Activated CD4-positive, alpha-beta T cell treated with anti-CD3 and anti-CD28 coated beads, Interleukin-2, amount 50 U/mL, for 16 hours (primary cell): ENCODE measurements at regions not wholly inside any gene's neighbourhood (a gene's known extent, or its start where the extent isn't known, plus 50 kb on each side); places are given as distances from the start of the nearest gene placed in this dataset.
"Not testable (repeated sequence)": the region's sequence is repeated elsewhere in the genome, so short reads cannot be mapped to it uniquely, and the experiment has no call there.

Source experiments
- DNase-seq: peaks from one replicate; pipeline ENCODE4 v3.0.0-alpha.2; 2020

- not testable (repeated sequence) for DNase-seq
These were observed 243.5 kb downstream of the FOXD4L6 start for GRCh38 chr9:40884902-40885490.

GRCh38 chr9:40884072-40884901 lies 244.2 kb downstream of the FOXD4L6 start:
- no peak for DNase-seq

- DNase-seq, result not testable (repeated sequence)
These were observed 244.9 kb downstream of the FOXD4L6 start for GRCh38 chr9:40883423-40884071.

GRCh38 chr9:40873753-40874295 lies 254.7 kb downstream of the FOXD4L6 start:
- not testable (repeated sequence) for DNase-seq

GRCh38 chr9:40868437-40868836 lies 260.0 kb downstream of the FOXD4L6 start:
- DNase-seq, result not testable (repeated sequence)
